HFFc6 (cell line): ENCODE measurements at regions not wholly inside any gene's neighbourhood (a gene's known extent, or its start where the extent isn't known, plus 50 kb on each side); places are given as distances from the start of the nearest gene placed in this dataset.

Experiments
- DNase-seq: peaks from one replicate; pipeline ENCODE4 v3.0.0-alpha.2; 2018
- H3K27ac Mint-ChIP-seq: 2 replicates; pipeline ENCODE4 v1.8.0; 2020; ENCODE audit warnings: mild to moderate bottlenecking, mixed read lengths
- H3K27me3 Mint-ChIP-seq: 2 replicates; pipeline ENCODE4 v1.8.0; 2021; ENCODE audit warnings: mild to moderate bottlenecking, moderate library complexity, mixed read lengths; ENCODE audit not compliant: insufficient read depth
- H3K36me3 Mint-ChIP-seq: 2 replicates; pipeline ENCODE4 v1.8.0; 2021; ENCODE audit warnings: low read depth, mixed read lengths
- H3K4me1 Mint-ChIP-seq: 2 replicates; pipeline ENCODE4 v1.8.0; 2020; ENCODE audit warnings: low read depth, mixed read lengths
- H3K4me3 Mint-ChIP-seq: 2 replicates; pipeline ENCODE4 v1.8.0; 2020; ENCODE audit warnings: mild to moderate bottlenecking, moderate library complexity, mixed read lengths
- H3K9me3 Mint-ChIP-seq: 2 replicates; pipeline ENCODE4 v1.8.0; 2020; ENCODE audit warnings: mild to moderate bottlenecking, mixed read lengths
- CTCF ChIP-seq: fragments of 200-600 bp; sonication (generic); IDR thresholded peaks from 2 replicates; pipeline ENCODE4 v1.5.0; 2021; ENCODE audit warnings: antibody characterized with exemption, mild to moderate bottlenecking

- no peak for DNase-seq
- Mint-ChIP-seq H3K4me1 (peaks cover 21% of the 10 kb centered on the region), H3K27ac (no peak overlapping the region), H3K9me3 (no peaks in the 10 kb centered on the region), H3K27me3 (peaks cover 45% of the 10 kb centered on the region), H3K36me3 (no peaks in the 10 kb centered on the region), H3K4me3 (no peak overlapping the region)
- TF ChIP-seq CTCF, result no peak
Observed at GRCh38 chr1:38133304-38133703, 86.7 kb upstream of the POU3F1 start.

GRCh38 chr1:38132681-38133080 lies 86.1 kb upstream of the POU3F1 start:
- Mint-ChIP-seq H3K27ac (no peak overlapping the region), H3K9me3 (no peaks in the 10 kb centered on the region), H3K4me3 (no peak overlapping the region), H3K4me1 (peaks cover 16% of the 10 kb centered on the region; the same call in 1 of the 2 replicates), H3K36me3 (no peaks in the 10 kb centered on the region), H3K27me3 (peaks cover 48% of the 10 kb centered on the region)
- TF ChIP-seq CTCF, result no peak
- DNase-seq, result no peak

- DNase-seq, result no peak
- H3K4me1 Mint-ChIP-seq, result peaks cover 16% of the 10 kb centered on the region; the same call in 1 of the 2 replicates
- no peaks in the 10 kb centered on the region for H3K36me3 Mint-ChIP-seq
- no peak for TF ChIP-seq CTCF
- no peaks in the 10 kb centered on the region for H3K9me3 Mint-ChIP-seq
- peaks cover 48% of the 10 kb centered on the region for H3K27me3 Mint-ChIP-seq
- H3K27ac Mint-ChIP-seq, result no peak overlapping the region
- H3K4me3 Mint-ChIP-seq, result no peak overlapping the region
Observed at GRCh38 chr1:38131024-38131585, 84.5 kb upstream of the POU3F1 start.

- DNase-seq, result peak; percentile 6
- Mint-ChIP-seq H3K36me3 (no peaks in the 10 kb centered on the region), H3K9me3 (no peaks in the 10 kb centered on the region), H3K4me3 (no peak overlapping the region), H3K4me1 (peaks cover 16% of the 10 kb centered on the region; the same call in 1 of the 2 replicates), H3K27me3 (peaks cover 37% of the 10 kb centered on the region), H3K27ac (no peak overlapping the region)
- no peak for TF ChIP-seq CTCF
Observed at GRCh38 chr1:38129971-38130370, 83.4 kb upstream of the POU3F1 start.

GRCh38 chr1:38129473-38129872 lies 82.9 kb upstream of the POU3F1 start:
- peak; percentile 45; the same call in 1 of the 2 replicates for TF ChIP-seq CTCF
- DNase-seq, result no peak
- Mint-ChIP-seq H3K4me1 (peaks cover 16% of the 10 kb centered on the region; the same call in 1 of the 2 replicates), H3K9me3 (no peaks in the 10 kb centered on the region), H3K4me3 (no peak overlapping the region), H3K36me3 (no peaks in the 10 kb centered on the region), H3K27ac (no peak overlapping the region), H3K27me3 (peaks cover 34% of the 10 kb centered on the region)
